ENCODE measurements at regions not wholly inside any gene's neighbourhood (a gene's known extent, or its start where the extent isn't known, plus 50 kb on each side); places are given as distances from the start of the nearest gene placed in this dataset.
"Not testable (repeated sequence)": the region's sequence is repeated elsewhere in the genome, so short reads cannot be mapped to it uniquely, and the experiment has no call there.

- H3K4me3 ChIP-seq = no peak overlapping the region
- TF ChIP-seq POLR2A (IDR thresholded peaks at IDR 0.05) (no peak), POLR2AphosphoS5 (IDR thresholded peaks at IDR 0.05) (no peak), CTCF (IDR thresholded peaks at IDR 0.05) (no peak)
- intact Hi-C loops (cut with DNase I; ENCODE audit: low total_unique reads) = no loop called here
- no peaks in the 10 kb centered on the region for H3K4me1 ChIP-seq
- no peak overlapping the region for H3K27ac ChIP-seq
- DNase-seq (ENCODE audit: low spot score in 2 of 2) = no peak
- no peaks in the 10 kb centered on the region for H3K27me3 ChIP-seq
- no peaks in the 10 kb centered on the region for H3K36me3 ChIP-seq
- H3K9me3 ChIP-seq = peaks cover 0 to 6% of the 10 kb centered on the region in 2 donors
Measured at GRCh38 chr20:4324611-4325243, 75.6 kb upstream of the ADRA1D start.

GRCh38 chr20:4322499-4322898, 73.4 kb upstream of the ADRA1D start:
- no peak for TF ChIP-seq POLR2A (IDR thresholded peaks at IDR 0.05)
- TF ChIP-seq POLR2AphosphoS5 (IDR thresholded peaks at IDR 0.05) = no peak
- no peak overlapping the region for H3K4me3 ChIP-seq
- no peak for DNase-seq (ENCODE audit: low spot score in 2 of 2)
- no peak overlapping the region for H3K27ac ChIP-seq
- no peaks in the 10 kb centered on the region for H3K36me3 ChIP-seq
- intact Hi-C loops (cut with DNase I; ENCODE audit: low total_unique reads) = no loop called here
- H3K4me1 ChIP-seq = no peaks in the 10 kb centered on the region
- H3K27me3 ChIP-seq = no peaks in the 10 kb centered on the region
- peaks cover 0 to 6% of the 10 kb centered on the region in 2 donors for H3K9me3 ChIP-seq

GRCh38 chr20:4320291-4320690, 71.2 kb upstream of the ADRA1D start:
- DNase-seq (ENCODE audit: low spot score in 2 of 2) = no peak
- Histone ChIP-seq H3K9me3 (peaks cover 0 to 11% of the 10 kb centered on the region in 2 donors), H3K4me1 (no peaks in the 10 kb centered on the region), H3K4me3 (no peak overlapping the region), H3K36me3 (no peaks in the 10 kb centered on the region), H3K27me3 (no peaks in the 10 kb centered on the region), H3K27ac (no peak overlapping the region)
- intact Hi-C loops (cut with DNase I; ENCODE audit: low total_unique reads) = no loop called here
- TF ChIP-seq POLR2AphosphoS5 (IDR thresholded peaks at IDR 0.05) = no peak
- no peak for TF ChIP-seq CTCF (IDR thresholded peaks at IDR 0.05)
- TF ChIP-seq POLR2A (IDR thresholded peaks at IDR 0.05) = no peak

- intact Hi-C loops (cut with DNase I; ENCODE audit: low total_unique reads) = loop anchor here (10.0 kb wide), 1 partner anchor 1326 kb away; no protein-coding TSS in a partner anchor
Measured at GRCh38 chr20:4318891-4319290, 69.8 kb upstream of the ADRA1D start.

GRCh38 chr20:4310616-4311015, 61.5 kb upstream of the ADRA1D start:
- H3K36me3 ChIP-seq; H3K27me3 ChIP-seq; H3K4me1 ChIP-seq; DNase-seq (ENCODE audit: low spot score in 2 of 2); H3K27ac ChIP-seq; H3K9me3 ChIP-seq; H3K4me3 ChIP-seq: not testable (repeated sequence)
- intact Hi-C loops (cut with DNase I; ENCODE audit: low total_unique reads) = loop anchor here (10.0 kb wide), 1 partner anchor 1334 kb away; no protein-coding TSS in a partner anchor

More at GRCh38 chr20:4318891-4319290, 69.8 kb upstream of the ADRA1D start:
- Histone ChIP-seq H3K4me3 (no peak overlapping the region), H3K9me3 (peaks cover 0 to 5% of the 10 kb centered on the region in 2 donors), H3K27me3 (no peaks in the 10 kb centered on the region), H3K36me3 (no peaks in the 10 kb centered on the region), H3K4me1 (no peaks in the 10 kb centered on the region), H3K27ac (no peak overlapping the region)
- DNase-seq (ENCODE audit: low spot score in 2 of 2) = no peak
- TF ChIP-seq CTCF (IDR thresholded peaks at IDR 0.05) = no peak
- no peak for TF ChIP-seq POLR2A (IDR thresholded peaks at IDR 0.05)
- no peak for TF ChIP-seq POLR2AphosphoS5 (IDR thresholded peaks at IDR 0.05)

- Histone ChIP-seq H3K4me3 (no peak overlapping the region), H3K27ac (no peak overlapping the region), H3K36me3 (no peaks in the 10 kb centered on the region), H3K4me1 (no peaks in the 10 kb centered on the region), H3K9me3 (no peaks in the 10 kb centered on the region), H3K27me3 (no peaks in the 10 kb centered on the region)
- TF ChIP-seq CTCF (IDR thresholded peaks at IDR 0.05) (no peak), POLR2AphosphoS5 (IDR thresholded peaks at IDR 0.05) (no peak), POLR2A (IDR thresholded peaks at IDR 0.05) (no peak)
- intact Hi-C loops (cut with DNase I; ENCODE audit: low total_unique reads) = no loop called here
- DNase-seq (ENCODE audit: low spot score in 2 of 2) = no peak
Measured at GRCh38 chr20:4306206-4306605, 57.1 kb upstream of the ADRA1D start.
